Stimulated activated CD8-positive, alpha-beta memory T cell treated with anti-CD3 and anti-CD28 coated beads, Interleukin-15, amount 100 ng/mL, for 48 hours (primary cell): ENCODE measurements at regions not wholly inside any gene's neighbourhood (a gene's known extent, or its start where the extent isn't known, plus 50 kb on each side); places are given as distances from the start of the nearest gene placed in this dataset.
"Not testable (repeated sequence)": the region's sequence is repeated elsewhere in the genome, so short reads cannot be mapped to it uniquely, and the experiment has no call there.

Experiments used
- DNase-seq, 2 donors: peaks; one replicate each; pipeline ENCODE4 v3.0.0-alpha.2; 2020; ENCODE audit warnings: low read depth in 2 of 2

GRCh38 chr15:22134941-22135566 lies 54.7 kb downstream of the OR4M2 start:
- DNase-seq, result not testable (repeated sequence)

GRCh38 chr15:22137572-22137971 lies 57.2 kb downstream of the OR4M2 start:
- not testable (repeated sequence) for DNase-seq

- not testable (repeated sequence) for DNase-seq
These were observed 60.8 kb downstream of the OR4M2 start for GRCh38 chr15:22141106-22141505.

GRCh38 chr15:22148109-22148508 lies 67.8 kb downstream of the OR4M2 start:
- not testable (repeated sequence) for DNase-seq

GRCh38 chr15:22158243-22158642 lies 77.9 kb downstream of the OR4M2 start:
- not testable (repeated sequence) for DNase-seq

- DNase-seq, result not testable (repeated sequence)
These were observed 80.0 kb downstream of the OR4M2 start for GRCh38 chr15:22160283-22160682.

- DNase-seq, result not testable (repeated sequence)
These were observed 80.4 kb downstream of the OR4M2 start for GRCh38 chr15:22160741-22161140.

- not testable (repeated sequence) for DNase-seq
These were observed 81.1 kb downstream of the OR4M2 start for GRCh38 chr15:22161398-22161797.

GRCh38 chr15:22163715-22164114 lies 83.4 kb downstream of the OR4M2 start:
- not testable (repeated sequence) for DNase-seq

- not testable (repeated sequence) for DNase-seq
These were observed 87.2 kb downstream of the OR4M2 start for GRCh38 chr15:22167521-22167920.

GRCh38 chr15:22173029-22173998 lies 93.0 kb downstream of the OR4M2 start:
- not testable (repeated sequence) for DNase-seq

GRCh38 chr15:22174088-22174487 lies 93.8 kb downstream of the OR4M2 start:
- DNase-seq, result not testable (repeated sequence)

GRCh38 chr15:22177965-22178364 lies 97.6 kb downstream of the OR4M2 start:
- not testable (repeated sequence) for DNase-seq

GRCh38 chr15:22178438-22178837 lies 98.1 kb downstream of the OR4M2 start:
- DNase-seq, result not testable (repeated sequence)

- not testable (repeated sequence) for DNase-seq
These were observed 98.7 kb downstream of the OR4M2 start for GRCh38 chr15:22179043-22179442.

GRCh38 chr15:22180611-22181010 lies 100.3 kb downstream of the OR4M2 start:
- not testable (repeated sequence) for DNase-seq

- not testable (repeated sequence) for DNase-seq
These were observed 104.4 kb downstream of the OR4M2 start for GRCh38 chr15:22184678-22185077.

- DNase-seq, result not testable (repeated sequence)
These were observed 106.7 kb downstream of the OR4M2 start for GRCh38 chr15:22186846-22187532.

- not testable (repeated sequence) for DNase-seq
These were observed 111.5 kb downstream of the OR4M2 start for GRCh38 chr15:22191818-22192217.

- not testable (repeated sequence) for DNase-seq
These were observed 114.7 kb downstream of the OR4M2 start for GRCh38 chr15:22194739-22195617.

GRCh38 chr15:22196423-22196822 lies 116.1 kb downstream of the OR4M2 start:
- not testable (repeated sequence) for DNase-seq
